Naive thymus-derived CD8-positive, alpha-beta T cell (primary cell): ENCODE measurements at regions not wholly inside any gene's neighbourhood (a gene's known extent, or its start where the extent isn't known, plus 50 kb on each side); places are given as distances from the start of the nearest gene placed in this dataset.

Source experiments
- ATAC-seq, 2 donors: fragments of 150-1000 bp; cut with Tn5 transposase in 1 of 2; sonication (Bioruptor Pico), chemical (Tn5 transposase) in 1 of 2; 1 replicate in 1 of 2; 2 replicates in 1 of 2; pipeline ENCODE4 v1.10.0; 2021; ENCODE audit warnings: mild to moderate bottlenecking in 2 of 2, moderate library complexity in 2 of 2
- POLR2A ChIA-PET: fragments of 350-600 bp; sonication (Branson Sonifier 250); formaldehyde crosslinking; loops from one replicate; lab custom pipeline; 2021; ENCODE audit warnings: antibody characterized with exemption; lab: Charles Lee
- DNase-seq, 10 donors: peaks; one replicate each; pipeline versions ENCODE4 v3.0.0 to v3.0.0-alpha.2; 2020 to 2022
- H3K27ac Mint-ChIP-seq, 10 donors: one replicate each; pipeline ENCODE4 v1.8.0; 2020 to 2022; ENCODE audit warnings: mild to moderate bottlenecking in 10 of 10, mixed read lengths in 10 of 10, moderate library complexity in 4 of 10, inconsistent platforms in 1 of 10
- H3K27me3 Mint-ChIP-seq, 5 donors: one replicate each; pipeline ENCODE4 v1.8.0; 2021 to 2022; ENCODE audit warnings: mixed read lengths in 5 of 5
- H3K36me3 Mint-ChIP-seq, 3 donors: one replicate each; pipeline ENCODE4 v1.8.0; 2020 to 2022; ENCODE audit warnings: mixed read lengths in 3 of 3, mild to moderate bottlenecking in 2 of 3, inconsistent platforms in 1 of 3
- H3K4me1 Mint-ChIP-seq, 4 donors: one replicate each; pipeline ENCODE4 v1.8.0; 2021 to 2022; ENCODE audit warnings: mixed read lengths in 4 of 4
- H3K4me3 Mint-ChIP-seq, 10 donors: one replicate each; pipeline ENCODE4 v1.8.0; 2020 to 2022; ENCODE audit warnings: mild to moderate bottlenecking in 10 of 10, mixed read lengths in 10 of 10, moderate library complexity in 6 of 10, inconsistent platforms in 1 of 10
- H3K9me3 Mint-ChIP-seq, 9 donors: one replicate each; pipeline ENCODE4 v1.8.0; 2020 to 2022; ENCODE audit warnings: mixed read lengths in 9 of 9, mild to moderate bottlenecking in 3 of 9, inconsistent platforms in 1 of 9, moderate library complexity in 1 of 9

- no peak overlapping the region for H3K4me3 Mint-ChIP-seq
- DNase-seq (no peak), ATAC-seq (no peak)
- POLR2A ChIA-PET: no interaction called here
- peaks cover 0 to 3% (median 0%) of the 10 kb centered on the region in 4 donors for H3K4me1 Mint-ChIP-seq
- no peaks in the 10 kb centered on the region for H3K27me3 Mint-ChIP-seq
- peaks cover 0 to 25% (median 4%) of the 10 kb centered on the region in 9 donors for H3K9me3 Mint-ChIP-seq
- no peaks in the 10 kb centered on the region for H3K36me3 Mint-ChIP-seq
- no peak overlapping the region for H3K27ac Mint-ChIP-seq
Measured at GRCh38 chr4:127203562-127204200, 429.1 kb upstream of the INTU start.

- Mint-ChIP-seq H3K36me3 (no peaks in the 10 kb centered on the region), H3K4me3 (no peak overlapping the region), H3K27ac (no peak overlapping the region), H3K27me3 (no peaks in the 10 kb centered on the region), H3K4me1 (peaks cover 0 to 3% (median 0%) of the 10 kb centered on the region in 4 donors), H3K9me3 (peaks cover 0 to 19% (median 4%) of the 10 kb centered on the region in 9 donors)
- POLR2A ChIA-PET: no interaction called here
- no peak for DNase-seq
- no peak for ATAC-seq
Measured at GRCh38 chr4:127204322-127204721, 428.4 kb upstream of the INTU start.

GRCh38 chr4:127209580-127210095 lies 423.1 kb upstream of the INTU start:
- Mint-ChIP-seq H3K9me3 (peaks cover 0 to 11% (median 8%) of the 10 kb centered on the region in 9 donors), H3K4me1 (no peaks in the 10 kb centered on the region), H3K27ac (no peak overlapping the region), H3K36me3 (no peaks in the 10 kb centered on the region), H3K4me3 (no peak overlapping the region), H3K27me3 (no peaks in the 10 kb centered on the region)
- ATAC-seq (no peak), DNase-seq (no peak)
- POLR2A ChIA-PET: no interaction called here

- no peaks in the 10 kb centered on the region for H3K36me3 Mint-ChIP-seq
- no peak for ATAC-seq
- no peak overlapping the region for H3K4me3 Mint-ChIP-seq
- POLR2A ChIA-PET: no interaction called here
- H3K4me1 Mint-ChIP-seq: no peaks in the 10 kb centered on the region
- H3K27me3 Mint-ChIP-seq: no peaks in the 10 kb centered on the region
- peaks cover 0 to 12% (median 8%) of the 10 kb centered on the region in 9 donors for H3K9me3 Mint-ChIP-seq
- no peak for DNase-seq
- no peak overlapping the region for H3K27ac Mint-ChIP-seq
Measured at GRCh38 chr4:127210893-127211649, 421.7 kb upstream of the INTU start.

- no peaks in the 10 kb centered on the region for H3K36me3 Mint-ChIP-seq
- H3K4me3 Mint-ChIP-seq: no peak overlapping the region
- no peak for ATAC-seq
- H3K9me3 Mint-ChIP-seq: peaks cover 0 to 14% (median 8%) of the 10 kb centered on the region in 9 donors
- H3K27me3 Mint-ChIP-seq: no peaks in the 10 kb centered on the region
- no peak overlapping the region for H3K27ac Mint-ChIP-seq
- H3K4me1 Mint-ChIP-seq: no peaks in the 10 kb centered on the region
- no peak for DNase-seq
- POLR2A ChIA-PET: no interaction called here
Measured at GRCh38 chr4:127211650-127212560, 420.9 kb upstream of the INTU start.

GRCh38 chr4:127212701-127213100 lies 420.1 kb upstream of the INTU start:
- Mint-ChIP-seq H3K27ac (no peak overlapping the region), H3K27me3 (no peaks in the 10 kb centered on the region), H3K4me1 (no peaks in the 10 kb centered on the region), H3K4me3 (no peak overlapping the region), H3K36me3 (no peaks in the 10 kb centered on the region), H3K9me3 (peaks cover 0 to 11% (median 8%) of the 10 kb centered on the region in 9 donors)
- no peak for DNase-seq
- ATAC-seq: no peak
- POLR2A ChIA-PET: no interaction called here

GRCh38 chr4:127214016-127214415 lies 418.7 kb upstream of the INTU start:
- Mint-ChIP-seq H3K4me1 (no peaks in the 10 kb centered on the region), H3K9me3 (peaks cover 2 to 17% (median 8%) of the 10 kb centered on the region in 9 donors), H3K4me3 (no peak overlapping the region), H3K27ac (no peak overlapping the region), H3K27me3 (no peaks in the 10 kb centered on the region), H3K36me3 (no peaks in the 10 kb centered on the region)
- POLR2A ChIA-PET: no interaction called here
- ATAC-seq (no peak), DNase-seq (no peak)

GRCh38 chr4:127214931-127215330 lies 417.8 kb upstream of the INTU start:
- Mint-ChIP-seq H3K4me3 (no peak overlapping the region), H3K27ac (no peak overlapping the region), H3K36me3 (no peaks in the 10 kb centered on the region), H3K9me3 (peaks cover 1 to 22% (median 4%) of the 10 kb centered on the region in 9 donors), H3K4me1 (no peaks in the 10 kb centered on the region), H3K27me3 (no peaks in the 10 kb centered on the region)
- POLR2A ChIA-PET: no interaction called here
- DNase-seq: no peak
- no peak for ATAC-seq

- peaks cover 0 to 22% (median 7%) of the 10 kb centered on the region in 9 donors for H3K9me3 Mint-ChIP-seq
- no peak for ATAC-seq
Measured at GRCh38 chr4:127217586-127218229, 415.0 kb upstream of the INTU start.

GRCh38 chr4:127219232-127219631 lies 413.5 kb upstream of the INTU start:
- Mint-ChIP-seq H3K27me3 (no peaks in the 10 kb centered on the region), H3K36me3 (no peaks in the 10 kb centered on the region), H3K27ac (no peak overlapping the region), H3K4me1 (no peaks in the 10 kb centered on the region), H3K4me3 (no peak overlapping the region), H3K9me3 (peaks cover 4 to 26% (median 10%) of the 10 kb centered on the region in 9 donors)
- POLR2A ChIA-PET: no interaction called here
- ATAC-seq (no peak), DNase-seq (no peak)

More at GRCh38 chr4:127217586-127218229, 415.0 kb upstream of the INTU start:
- POLR2A ChIA-PET: no interaction called here
- Mint-ChIP-seq H3K4me3 (no peak overlapping the region), H3K36me3 (no peaks in the 10 kb centered on the region), H3K27ac (no peak overlapping the region), H3K4me1 (no peaks in the 10 kb centered on the region), H3K27me3 (no peaks in the 10 kb centered on the region)
- DNase-seq: no peak

- peaks cover 0 to 5% (median 0%) of the 10 kb centered on the region in 3 donors for H3K36me3 Mint-ChIP-seq
- H3K27ac Mint-ChIP-seq: no peak overlapping the region
- no peaks in the 10 kb centered on the region for H3K4me1 Mint-ChIP-seq
- ATAC-seq: no peak
- no peaks in the 10 kb centered on the region for H3K27me3 Mint-ChIP-seq
- no peak overlapping the region for H3K4me3 Mint-ChIP-seq
- H3K9me3 Mint-ChIP-seq: peaks cover 4 to 25% (median 11%) of the 10 kb centered on the region in 9 donors
- no peak for DNase-seq
- POLR2A ChIA-PET: no interaction called here
Measured at GRCh38 chr4:127224556-127224955, 408.2 kb upstream of the INTU start.

GRCh38 chr4:127229855-127230608 lies 402.7 kb upstream of the INTU start:
- Mint-ChIP-seq H3K4me3 (no peak overlapping the region), H3K4me1 (no peaks in the 10 kb centered on the region), H3K36me3 (peaks cover 0 to 5% (median 0%) of the 10 kb centered on the region in 3 donors), H3K27me3 (peaks cover 0 to 5% (median 0%) of the 10 kb centered on the region in 5 donors), H3K9me3 (peaks cover 4 to 16% (median 5%) of the 10 kb centered on the region in 9 donors), H3K27ac (no peak overlapping the region)
- DNase-seq: no peak
- no peak for ATAC-seq
- POLR2A ChIA-PET: no interaction called here
